ENCODE measurements at regions not wholly inside any gene's neighbourhood (a gene's known extent, or its start where the extent isn't known, plus 50 kb on each side); places are given as distances from the start of the nearest gene placed in this dataset.

DNA sequence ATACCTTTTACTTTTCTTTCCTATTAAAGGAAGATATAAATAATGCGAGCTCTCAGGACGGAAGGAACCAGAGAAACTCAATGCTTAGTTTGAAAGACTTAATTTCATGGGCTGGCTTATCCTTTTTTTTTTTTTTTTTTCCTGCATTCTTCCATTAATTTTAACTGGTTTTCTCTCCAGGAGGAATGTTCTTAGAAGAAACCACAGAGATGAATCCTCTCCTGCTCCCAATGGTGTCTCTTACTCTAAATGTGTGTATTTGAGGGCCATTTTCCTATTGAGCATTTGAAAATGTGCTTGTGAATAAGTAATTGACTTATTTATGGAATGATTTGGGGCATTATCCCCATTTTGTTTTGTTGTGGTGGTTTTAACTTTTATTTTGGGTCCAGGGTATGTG is 494.9 kb downstream of the FOXO1 start:
- Mint-ChIP-seq H3K4me1 (peaks cover 27% of the 10 kb centered on the region), H3K9me3 (no peaks in the 10 kb centered on the region), H3K27ac (no peak overlapping the region), H3K4me3 (0 out of 2 replicates have a peak overlapping the region, but pooled peaks have one; percentile 58), H3K27me3 (ENCODE audit: low read depth) (peaks cover 45% of the 10 kb centered on the region), H3K36me3 (no peaks in the 10 kb centered on the region)
- ChIA-PET CTCF (interaction anchor here (0.6 to 2.3 kb wide), 4 partner anchors 9 to 102 kb away, joined by 3 to 7 read pairs (median 4); no protein-coding TSS in a partner anchor), POLR2A (no interaction called here)
- TF ChIP-seq SMAD3 (CRISPR knock-in tag; IDR thresholded peaks at IDR 0.05; ENCODE audit: borderline replicate concordance): no peak
- no peak for ATAC-seq
- DNase-seq (ENCODE audit: low spot score): no peak

GRCh38 chr13:40172149-40172591 is 494.3 kb downstream of the FOXO1 start:
- 0 out of 2 replicates have a peak, but pooled peaks have one; percentile 18 for TF ChIP-seq MAX (CRISPR knock-in tag; IDR thresholded peaks at IDR 0.05)
- no peak for TF ChIP-seq ZNF219 (CRISPR knock-in tag; IDR thresholded peaks at IDR 0.05; ENCODE audit: borderline replicate concordance)
- POLR2A ChIA-PET: no interaction called here
- no peaks in the 10 kb centered on the region for H3K9me3 Mint-ChIP-seq
- peak overlapping the region; percentile 58 for H3K4me3 Mint-ChIP-seq
- no peaks in the 10 kb centered on the region for H3K36me3 Mint-ChIP-seq
- H3K4me1 Mint-ChIP-seq: peaks cover 27% of the 10 kb centered on the region
- H3K27ac Mint-ChIP-seq: no peak overlapping the region
- ATAC-seq (peak; percentile 95), DNase-seq (ENCODE audit: low spot score) (peak; percentile 63)
- CTCF ChIA-PET: interaction anchor here (1.6 to 2.3 kb wide), 2 partner anchors 8 to 26 kb away, joined by 5 to 7 read pairs; no protein-coding TSS in a partner anchor
- H3K27me3 Mint-ChIP-seq (ENCODE audit: low read depth): peaks cover 51% of the 10 kb centered on the region

GRCh38 chr13:40172878-40173277 is 493.6 kb downstream of the FOXO1 start:
- no peak overlapping the region for H3K27ac Mint-ChIP-seq
- H3K36me3 Mint-ChIP-seq: no peaks in the 10 kb centered on the region
- ATAC-seq (no peak), DNase-seq (ENCODE audit: low spot score) (no peak)
- no peaks in the 10 kb centered on the region for H3K9me3 Mint-ChIP-seq
- H3K4me1 Mint-ChIP-seq: peaks cover 27% of the 10 kb centered on the region
- ChIA-PET POLR2A (no interaction called here), CTCF (interaction anchor here (2.3 kb wide), 1 partner anchor 27 kb away, joined by 5 read pairs; no protein-coding TSS in a partner anchor)
- TF ChIP-seq USF1 (CRISPR knock-in tag; IDR thresholded peaks at IDR 0.05) (no peak), GABPB1 (CRISPR knock-in tag; IDR thresholded peaks at IDR 0.05) (no peak), MAX (CRISPR knock-in tag; IDR thresholded peaks at IDR 0.05) (no peak), ZNF423 (CRISPR knock-in tag; IDR thresholded peaks at IDR 0.05) (no peak), NR1H2 (CRISPR knock-in tag; IDR thresholded peaks at IDR 0.05) (no peak), ELF4 (CRISPR knock-in tag; IDR thresholded peaks at IDR 0.05; ENCODE audit: low read depth) (no peak), NR2C2 (CRISPR knock-in tag; IDR thresholded peaks at IDR 0.05) (no peak), E2F5 (CRISPR knock-in tag; IDR thresholded peaks at IDR 0.05) (no peak)
- H3K4me3 Mint-ChIP-seq: peak overlapping the region; percentile 58
- peaks cover 59% of the 10 kb centered on the region for H3K27me3 Mint-ChIP-seq (ENCODE audit: low read depth)

DNA sequence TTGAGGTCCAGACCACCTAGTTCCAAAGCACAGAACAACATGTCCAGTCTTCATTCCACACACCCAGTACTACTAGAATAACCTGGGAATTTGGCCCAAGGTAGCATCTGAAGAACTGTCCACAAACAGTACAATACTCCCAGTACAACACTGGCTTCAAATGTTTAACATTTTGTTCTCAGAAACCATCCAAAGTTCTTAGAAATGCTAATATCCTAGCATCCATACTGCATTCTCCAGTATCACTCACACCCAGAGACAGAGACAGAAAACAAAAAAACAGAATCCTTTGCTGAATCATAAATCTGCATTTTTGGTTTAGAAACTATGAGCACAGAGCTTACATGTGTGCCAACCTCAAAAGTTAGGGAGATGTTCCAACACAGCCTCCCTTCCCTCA is 490.8 kb downstream of the FOXO1 start:
- H3K4me1 Mint-ChIP-seq: peaks cover 26% of the 10 kb centered on the region
- no peak overlapping the region for H3K27ac Mint-ChIP-seq
- DNase-seq (ENCODE audit: low spot score) (no peak), ATAC-seq (no peak)
- POLR2A ChIA-PET: no interaction called here
- peaks cover 84% of the 10 kb centered on the region for H3K27me3 Mint-ChIP-seq (ENCODE audit: low read depth)
- no peak overlapping the region for H3K4me3 Mint-ChIP-seq
- no peaks in the 10 kb centered on the region for H3K9me3 Mint-ChIP-seq
- no peak for TF ChIP-seq HMGA2 (CRISPR knock-in tag; IDR thresholded peaks at IDR 0.05)
- TF ChIP-seq NR3C1 (CRISPR knock-in tag; conservative IDR thresholded peaks at IDR 0.05; ENCODE audit: low read depth): no peak
- no peaks in the 10 kb centered on the region for H3K36me3 Mint-ChIP-seq
- CTCF ChIA-PET: no interaction called here

DNA sequence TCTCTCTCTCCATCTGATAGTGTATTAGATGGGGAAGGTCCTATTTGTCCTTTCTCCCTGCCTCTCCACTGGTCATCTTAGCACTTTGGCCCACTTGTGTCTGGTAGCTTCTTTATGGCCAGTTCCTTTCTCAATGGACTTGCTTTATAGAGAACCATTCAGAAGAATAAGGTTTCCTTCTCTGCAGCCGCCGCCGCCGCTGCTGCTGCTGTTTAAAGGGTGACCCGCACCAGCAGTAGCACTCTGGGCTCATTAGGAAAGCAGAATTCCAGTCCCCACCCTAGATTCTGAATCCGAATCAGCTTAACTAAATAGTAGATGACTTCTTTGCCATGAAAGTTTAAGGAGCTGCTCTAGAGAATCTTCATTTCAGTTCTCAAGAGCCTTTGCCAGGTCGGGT is 490.2 kb downstream of the FOXO1 start:
- ChIA-PET CTCF (no interaction called here), POLR2A (no interaction called here)
- ATAC-seq: no peak
- no peaks in the 10 kb centered on the region for H3K9me3 Mint-ChIP-seq
- DNase-seq (ENCODE audit: low spot score): no peak
- no peak overlapping the region for H3K4me3 Mint-ChIP-seq
- no peak overlapping the region for H3K27ac Mint-ChIP-seq
- peaks cover 81% of the 10 kb centered on the region for H3K27me3 Mint-ChIP-seq (ENCODE audit: low read depth)
- peaks cover 22% of the 10 kb centered on the region for H3K4me1 Mint-ChIP-seq
- H3K36me3 Mint-ChIP-seq: no peaks in the 10 kb centered on the region
- TF ChIP-seq, protein P1, sequence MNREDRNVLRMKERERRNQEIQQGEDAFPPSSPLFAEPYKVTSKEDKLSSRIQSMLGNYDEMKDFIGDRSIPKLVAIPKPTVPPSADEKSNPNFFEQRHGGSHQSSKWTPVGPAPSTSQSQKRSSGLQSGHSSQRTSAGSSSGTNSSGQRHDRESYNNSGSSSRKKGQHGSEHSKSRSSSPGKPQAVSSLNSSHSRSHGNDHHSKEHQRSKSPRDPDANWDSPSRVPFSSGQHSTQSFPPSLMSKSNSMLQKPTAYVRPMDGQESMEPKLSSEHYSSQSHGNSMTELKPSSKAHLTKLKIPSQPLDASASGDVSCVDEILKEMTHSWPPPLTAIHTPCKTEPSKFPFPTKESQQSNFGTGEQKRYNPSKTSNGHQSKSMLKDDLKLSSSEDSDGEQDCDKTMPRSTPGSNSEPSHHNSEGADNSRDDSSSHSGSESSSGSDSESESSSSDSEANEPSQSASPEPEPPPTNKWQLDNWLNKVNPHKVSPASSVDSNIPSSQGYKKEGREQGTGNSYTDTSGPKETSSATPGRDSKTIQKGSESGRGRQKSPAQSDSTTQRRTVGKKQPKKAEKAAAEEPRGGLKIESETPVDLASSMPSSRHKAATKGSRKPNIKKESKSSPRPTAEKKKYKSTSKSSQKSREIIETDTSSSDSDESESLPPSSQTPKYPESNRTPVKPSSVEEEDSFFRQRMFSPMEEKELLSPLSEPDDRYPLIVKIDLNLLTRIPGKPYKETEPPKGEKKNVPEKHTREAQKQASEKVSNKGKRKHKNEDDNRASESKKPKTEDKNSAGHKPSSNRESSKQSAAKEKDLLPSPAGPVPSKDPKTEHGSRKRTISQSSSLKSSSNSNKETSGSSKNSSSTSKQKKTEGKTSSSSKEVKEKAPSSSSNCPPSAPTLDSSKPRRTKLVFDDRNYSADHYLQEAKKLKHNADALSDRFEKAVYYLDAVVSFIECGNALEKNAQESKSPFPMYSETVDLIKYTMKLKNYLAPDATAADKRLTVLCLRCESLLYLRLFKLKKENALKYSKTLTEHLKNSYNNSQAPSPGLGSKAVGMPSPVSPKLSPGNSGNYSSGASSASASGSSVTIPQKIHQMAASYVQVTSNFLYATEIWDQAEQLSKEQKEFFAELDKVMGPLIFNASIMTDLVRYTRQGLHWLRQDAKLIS (CRISPR knock-in tag; IDR thresholded peaks at IDR 0.05; ENCODE audit: borderline replicate concordance): no peak
- TF ChIP-seq ARID4B (CRISPR knock-in tag; IDR thresholded peaks at IDR 0.05; ENCODE audit: borderline replicate concordance) (no peak), E2F5 (CRISPR knock-in tag; IDR thresholded peaks at IDR 0.05) (no peak)
